ENCODE measurements at regions not wholly inside any gene's neighbourhood (a gene's known extent, or its start where the extent isn't known, plus 50 kb on each side); places are given as distances from the start of the nearest gene placed in this dataset.

DNA sequence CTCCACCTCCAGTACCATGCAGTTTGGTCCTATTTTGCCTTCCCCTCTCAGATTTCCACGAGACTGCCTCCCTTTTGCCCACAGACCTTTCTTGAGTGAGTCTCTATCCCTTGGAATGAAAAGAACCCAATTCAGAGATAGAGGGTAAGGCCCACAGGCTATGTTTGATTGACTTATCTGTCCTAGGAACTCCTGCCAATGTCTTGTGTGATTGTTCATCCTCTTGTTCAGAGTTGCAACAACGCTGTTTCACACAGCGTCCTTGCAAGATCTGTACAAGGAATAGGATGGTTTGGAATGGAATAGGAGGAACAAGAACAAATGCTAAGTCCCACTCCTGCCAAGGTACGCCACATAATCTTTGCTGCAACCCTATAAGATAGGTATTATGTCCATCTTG is 142.2 kb upstream of the ABCA1 start:
- TF ChIP-seq ZEB2 (tag by site-specific recombination; IDR thresholded peaks at IDR 0.05) (no peak), ZNF629 (tag by site-specific recombination; IDR thresholded peaks at IDR 0.05) (no peak)
- TF ChIP-seq, protein P1, sequence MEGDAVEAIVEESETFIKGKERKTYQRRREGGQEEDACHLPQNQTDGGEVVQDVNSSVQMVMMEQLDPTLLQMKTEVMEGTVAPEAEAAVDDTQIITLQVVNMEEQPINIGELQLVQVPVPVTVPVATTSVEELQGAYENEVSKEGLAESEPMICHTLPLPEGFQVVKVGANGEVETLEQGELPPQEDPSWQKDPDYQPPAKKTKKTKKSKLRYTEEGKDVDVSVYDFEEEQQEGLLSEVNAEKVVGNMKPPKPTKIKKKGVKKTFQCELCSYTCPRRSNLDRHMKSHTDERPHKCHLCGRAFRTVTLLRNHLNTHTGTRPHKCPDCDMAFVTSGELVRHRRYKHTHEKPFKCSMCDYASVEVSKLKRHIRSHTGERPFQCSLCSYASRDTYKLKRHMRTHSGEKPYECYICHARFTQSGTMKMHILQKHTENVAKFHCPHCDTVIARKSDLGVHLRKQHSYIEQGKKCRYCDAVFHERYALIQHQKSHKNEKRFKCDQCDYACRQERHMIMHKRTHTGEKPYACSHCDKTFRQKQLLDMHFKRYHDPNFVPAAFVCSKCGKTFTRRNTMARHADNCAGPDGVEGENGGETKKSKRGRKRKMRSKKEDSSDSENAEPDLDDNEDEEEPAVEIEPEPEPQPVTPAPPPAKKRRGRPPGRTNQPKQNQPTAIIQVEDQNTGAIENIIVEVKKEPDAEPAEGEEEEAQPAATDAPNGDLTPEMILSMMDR (tag by site-specific recombination; IDR thresholded peaks at IDR 0.05): no peak
